ENCODE measurements at regions not wholly inside any gene's neighbourhood (a gene's known extent, or its start where the extent isn't known, plus 50 kb on each side); places are given as distances from the start of the nearest gene placed in this dataset.

DNA sequence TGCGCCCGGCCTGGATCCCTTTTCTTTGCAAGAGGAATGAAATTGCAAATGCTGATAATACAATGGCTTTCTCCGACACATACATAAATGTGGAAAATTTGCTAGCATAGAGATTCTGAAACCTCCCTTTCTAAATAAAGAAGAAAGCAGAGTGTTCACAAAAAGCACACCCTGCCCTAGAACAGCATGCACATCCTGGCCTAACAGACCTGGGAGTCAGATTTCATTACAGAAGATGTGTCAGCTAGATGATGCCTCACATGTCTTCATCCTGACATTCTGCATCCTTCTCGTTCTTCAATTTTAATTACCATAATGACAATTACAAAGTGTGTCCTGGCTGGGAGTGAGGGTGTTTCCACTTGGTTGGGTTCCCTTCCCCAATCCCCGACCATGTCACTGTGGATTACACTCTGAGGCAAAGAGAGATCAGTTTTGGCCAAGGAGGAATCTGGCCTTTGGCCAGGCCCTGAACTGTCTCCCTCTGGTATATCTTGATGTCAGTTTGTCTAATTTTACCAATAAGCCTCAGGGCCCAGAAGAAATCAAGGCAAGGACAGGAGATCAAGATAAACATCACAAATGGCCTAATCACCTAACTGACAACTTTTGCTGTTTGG, 104.9 kb upstream of the SPATA12 start:
- Histone ChIP-seq H2AFZ (ENCODE audit: low read length) (no peak overlapping the region), H3K4me2 (ENCODE audit: low read length) (no peak overlapping the region), H3K79me2 (ENCODE audit: insufficient read depth, low read length) (no peaks in the 10 kb centered on the region), H3K4me1 (ENCODE audit: insufficient read depth, low read length, severe bottlenecking) (no peaks in the 10 kb centered on the region), H3K9me2 (ENCODE audit: low read depth, low read length) (no peaks in the 10 kb centered on the region), H3K27me3 (ENCODE audit: insufficient read depth, low read length) (no peaks in the 10 kb centered on the region), H3F3A (ENCODE audit: insufficient read depth, low read length) (no peaks in the 10 kb centered on the region), H3K9ac (ENCODE audit: low read length) (no peak overlapping the region), H3K27ac (ENCODE audit: low read depth, low read length, poor library complexity, severe bottlenecking) (no peak overlapping the region), H3K9me3 (ENCODE audit: low read length) (no peaks in the 10 kb centered on the region), H3K36me3 (ENCODE audit: insufficient read depth, low read length) (no peaks in the 10 kb centered on the region), H4K20me1 (ENCODE audit: insufficient read depth, low read length) (no peaks in the 10 kb centered on the region), H3K4me3 (ENCODE audit: low read depth, low read length, poor library complexity, severe bottlenecking) (no peak overlapping the region)
- TF ChIP-seq, protein P1, sequence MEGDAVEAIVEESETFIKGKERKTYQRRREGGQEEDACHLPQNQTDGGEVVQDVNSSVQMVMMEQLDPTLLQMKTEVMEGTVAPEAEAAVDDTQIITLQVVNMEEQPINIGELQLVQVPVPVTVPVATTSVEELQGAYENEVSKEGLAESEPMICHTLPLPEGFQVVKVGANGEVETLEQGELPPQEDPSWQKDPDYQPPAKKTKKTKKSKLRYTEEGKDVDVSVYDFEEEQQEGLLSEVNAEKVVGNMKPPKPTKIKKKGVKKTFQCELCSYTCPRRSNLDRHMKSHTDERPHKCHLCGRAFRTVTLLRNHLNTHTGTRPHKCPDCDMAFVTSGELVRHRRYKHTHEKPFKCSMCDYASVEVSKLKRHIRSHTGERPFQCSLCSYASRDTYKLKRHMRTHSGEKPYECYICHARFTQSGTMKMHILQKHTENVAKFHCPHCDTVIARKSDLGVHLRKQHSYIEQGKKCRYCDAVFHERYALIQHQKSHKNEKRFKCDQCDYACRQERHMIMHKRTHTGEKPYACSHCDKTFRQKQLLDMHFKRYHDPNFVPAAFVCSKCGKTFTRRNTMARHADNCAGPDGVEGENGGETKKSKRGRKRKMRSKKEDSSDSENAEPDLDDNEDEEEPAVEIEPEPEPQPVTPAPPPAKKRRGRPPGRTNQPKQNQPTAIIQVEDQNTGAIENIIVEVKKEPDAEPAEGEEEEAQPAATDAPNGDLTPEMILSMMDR (IDR thresholded peaks at IDR 0.05; ENCODE audit: low read length): no peak
- no peak for TF ChIP-seq EZH2 (IDR thresholded peaks at IDR 0.05; ENCODE audit: borderline replicate concordance, low read length)

DNA sequence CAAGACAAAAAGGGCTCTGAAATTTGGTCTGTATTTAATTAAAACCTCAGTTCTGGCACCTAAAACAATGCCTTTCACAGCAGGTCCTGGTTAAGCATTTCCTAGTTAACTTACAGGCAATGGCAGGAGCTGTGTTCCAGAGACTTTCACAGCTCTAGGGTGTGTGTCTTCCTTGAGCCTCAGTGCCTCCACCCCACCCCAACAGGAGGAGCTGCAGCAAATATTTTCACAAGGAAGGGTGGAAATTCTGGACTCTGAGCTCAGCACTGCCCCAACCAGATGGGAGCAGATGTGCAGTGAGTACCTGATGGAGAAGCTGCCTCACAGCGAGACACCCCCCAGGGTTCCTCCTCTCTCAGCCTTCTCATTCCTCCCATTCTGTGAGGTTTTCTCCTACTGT, 106.3 kb upstream of the SPATA12 start:
- Histone ChIP-seq H3K9me3 (ENCODE audit: low read length) (no peaks in the 10 kb centered on the region), H2AFZ (ENCODE audit: low read length) (no peak overlapping the region), H3K79me2 (ENCODE audit: insufficient read depth, low read length) (no peaks in the 10 kb centered on the region), H3K4me2 (ENCODE audit: low read length) (no peak overlapping the region), H3K27me3 (ENCODE audit: insufficient read depth, low read length) (no peaks in the 10 kb centered on the region), H4K20me1 (ENCODE audit: insufficient read depth, low read length) (no peaks in the 10 kb centered on the region), H3K27ac (ENCODE audit: low read depth, low read length, poor library complexity, severe bottlenecking) (no peak overlapping the region), H3K36me3 (ENCODE audit: insufficient read depth, low read length) (no peaks in the 10 kb centered on the region), H3K9me2 (ENCODE audit: low read depth, low read length) (no peaks in the 10 kb centered on the region), H3F3A (ENCODE audit: insufficient read depth, low read length) (no peaks in the 10 kb centered on the region), H3K9ac (ENCODE audit: low read length) (no peak overlapping the region), H3K4me3 (ENCODE audit: low read depth, low read length, poor library complexity, severe bottlenecking) (no peak overlapping the region), H3K4me1 (ENCODE audit: insufficient read depth, low read length, severe bottlenecking) (no peaks in the 10 kb centered on the region)
- no peak for TF ChIP-seq EZH2 (IDR thresholded peaks at IDR 0.05; ENCODE audit: borderline replicate concordance, low read length)
- TF ChIP-seq, protein P1 (IDR thresholded peaks at IDR 0.05; ENCODE audit: low read length): no peak

DNA sequence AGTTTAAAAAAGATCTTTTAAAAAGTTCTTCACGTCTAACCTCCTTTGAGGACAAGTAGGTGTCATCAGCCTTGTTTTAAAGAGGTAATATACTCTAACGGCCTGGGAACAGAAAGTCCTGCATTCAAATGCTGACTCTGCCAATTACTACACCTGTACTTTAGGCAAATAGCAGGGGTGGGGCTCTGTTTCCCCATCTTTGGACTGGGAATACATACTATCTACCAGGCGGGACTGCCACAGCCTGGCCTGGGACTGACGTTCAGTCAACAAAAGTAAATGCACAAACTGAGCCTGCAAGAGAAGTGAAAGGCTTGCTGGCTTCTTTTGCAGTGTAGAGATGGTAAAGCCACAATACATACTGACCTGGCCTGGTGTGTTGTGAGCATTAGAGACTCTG, 107.6 kb upstream of the SPATA12 start:
- TF ChIP-seq, protein P1 (IDR thresholded peaks at IDR 0.05; ENCODE audit: low read length): no peak
- no peak for TF ChIP-seq EZH2 (IDR thresholded peaks at IDR 0.05; ENCODE audit: borderline replicate concordance, low read length)
- Histone ChIP-seq H3K27me3 (ENCODE audit: insufficient read depth, low read length) (no peaks in the 10 kb centered on the region), H3K36me3 (ENCODE audit: insufficient read depth, low read length) (no peaks in the 10 kb centered on the region), H3K79me2 (ENCODE audit: insufficient read depth, low read length) (no peaks in the 10 kb centered on the region), H3K27ac (ENCODE audit: low read depth, low read length, poor library complexity, severe bottlenecking) (no peak overlapping the region), H3F3A (ENCODE audit: insufficient read depth, low read length) (no peaks in the 10 kb centered on the region), H3K9me2 (ENCODE audit: low read depth, low read length) (no peaks in the 10 kb centered on the region), H4K20me1 (ENCODE audit: insufficient read depth, low read length) (no peaks in the 10 kb centered on the region), H3K9me3 (ENCODE audit: low read length) (no peaks in the 10 kb centered on the region), H3K4me1 (ENCODE audit: insufficient read depth, low read length, severe bottlenecking) (no peaks in the 10 kb centered on the region), H3K4me3 (ENCODE audit: low read depth, low read length, poor library complexity, severe bottlenecking) (no peak overlapping the region), H2AFZ (ENCODE audit: low read length) (no peak overlapping the region), H3K9ac (ENCODE audit: low read length) (no peak overlapping the region), H3K4me2 (ENCODE audit: low read length) (no peak overlapping the region)
